ENCODE measurements at regions not wholly inside any gene's neighbourhood (a gene's known extent, or its start where the extent isn't known, plus 50 kb on each side); places are given as distances from the start of the nearest gene placed in this dataset.

DNA sequence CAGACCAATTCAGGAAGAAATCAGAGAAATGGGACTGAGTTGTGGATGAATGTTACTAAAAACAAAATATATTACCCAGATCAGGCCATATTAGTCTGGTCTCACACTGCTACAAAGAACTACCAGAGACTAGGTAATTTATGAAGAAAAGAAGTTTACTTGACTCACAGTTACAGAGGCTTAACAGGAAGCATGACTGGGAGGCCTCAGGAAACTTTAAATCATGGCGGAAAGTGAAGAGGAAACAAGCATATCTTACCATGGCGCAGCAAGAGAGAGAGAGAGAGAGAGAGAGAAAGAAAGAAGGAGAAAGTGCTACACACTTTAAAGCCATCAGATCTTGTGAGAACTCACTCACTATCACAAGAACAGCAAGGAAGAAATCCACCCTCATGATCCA is 636.8 kb upstream of the GRM3 start:
- no peak for DNase-seq (ENCODE audit: low read depth)
- no peak for TF ChIP-seq CTCF (IDR thresholded peaks at IDR 0.05; ENCODE audit: low read length, missing control alignments)

DNA sequence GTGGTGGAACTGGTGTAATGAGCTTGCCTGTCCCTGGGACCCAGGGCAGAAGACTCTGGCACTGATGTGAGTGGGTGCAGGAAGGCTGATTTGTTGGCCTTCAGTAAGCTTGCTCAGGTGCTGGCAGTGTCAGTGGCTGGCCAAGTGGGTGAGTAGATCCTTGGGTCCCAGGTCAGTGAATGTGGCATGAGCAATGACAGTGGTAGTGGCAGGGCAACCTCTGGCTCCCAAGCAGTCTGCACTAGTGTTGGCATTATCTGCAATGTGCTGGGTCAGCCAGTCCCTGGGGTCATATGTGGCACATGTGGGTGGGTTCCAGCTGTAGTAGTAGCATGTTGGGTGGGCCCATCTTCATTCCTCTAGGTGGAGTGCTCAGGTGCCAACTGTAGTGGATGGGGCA is 640.9 kb upstream of the GRM3 start:
- TF ChIP-seq CTCF (IDR thresholded peaks at IDR 0.05; ENCODE audit: low read length, missing control alignments), result no peak
- DNase-seq (ENCODE audit: low read depth), result no peak
- no peak overlapping the region for H3K4me3 ChIP-seq (replicated peaks; ENCODE audit: low read depth, low read length)

More for the DNA sequence above, 636.8 kb upstream of the GRM3 start:
- H3K4me3 ChIP-seq (replicated peaks; ENCODE audit: low read depth, low read length), result no peak overlapping the region

DNA sequence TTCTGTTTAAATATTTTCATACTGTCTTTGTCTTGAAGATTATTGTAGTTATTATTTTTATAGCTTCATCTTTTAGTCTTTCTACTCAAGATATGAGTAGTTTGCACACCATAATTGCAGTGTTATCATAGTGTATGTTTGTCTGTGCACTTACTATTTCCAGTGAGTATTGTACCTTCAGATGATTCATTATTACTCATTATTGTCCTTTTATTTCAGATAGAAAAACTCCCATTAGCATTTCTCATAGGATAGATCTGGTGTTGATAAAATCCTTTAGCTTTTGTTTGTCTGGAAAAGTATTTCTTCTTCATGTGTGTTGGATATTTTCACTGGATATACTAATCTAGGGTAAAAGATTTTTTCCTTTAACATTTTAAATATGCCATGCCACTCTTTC is 646.2 kb upstream of the GRM3 start:
- DNase-seq (ENCODE audit: low read depth), result no peak
- no peak for TF ChIP-seq CTCF (IDR thresholded peaks at IDR 0.05; ENCODE audit: low read length, missing control alignments)
- no peak overlapping the region for H3K4me3 ChIP-seq (replicated peaks; ENCODE audit: low read depth, low read length)

- H3K4me3 ChIP-seq (replicated peaks; ENCODE audit: low read depth, low read length), result no peak overlapping the region
- TF ChIP-seq CTCF (IDR thresholded peaks at IDR 0.05; ENCODE audit: low read length, missing control alignments), result no peak
- no peak for DNase-seq (ENCODE audit: low read depth)
Observed at GRCh38 chr7:85995101-85995500, 648.6 kb upstream of the GRM3 start.

GRCh38 chr7:85980740-85981139 is 663.0 kb upstream of the GRM3 start:
- DNase-seq (ENCODE audit: low read depth), result no peak
- TF ChIP-seq CTCF (IDR thresholded peaks at IDR 0.05; ENCODE audit: low read length, missing control alignments), result no peak
- H3K4me3 ChIP-seq (replicated peaks; ENCODE audit: low read depth, low read length), result no peak overlapping the region

DNA sequence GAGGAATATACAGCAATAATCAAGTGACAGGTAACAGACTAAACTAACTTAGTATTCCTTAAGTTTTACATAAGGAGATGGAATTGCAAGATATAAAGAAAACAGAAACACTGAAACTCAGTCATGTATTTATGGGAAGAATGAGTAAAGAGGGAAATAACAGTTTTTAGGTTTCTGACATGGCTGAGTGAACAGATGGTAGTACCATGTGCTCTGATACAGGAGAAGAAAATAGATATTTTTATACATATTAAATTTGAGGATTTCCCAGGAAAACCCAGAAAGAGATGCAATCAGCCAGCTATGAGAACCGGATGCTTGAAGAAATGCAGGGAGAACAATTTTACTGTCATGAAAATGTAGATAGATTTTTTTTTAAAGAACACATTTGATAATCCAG is 669.5 kb upstream of the GRM3 start:
- H3K4me3 ChIP-seq (replicated peaks; ENCODE audit: low read depth, low read length), result no peak overlapping the region
- DNase-seq (ENCODE audit: low read depth), result no peak
- TF ChIP-seq CTCF (IDR thresholded peaks at IDR 0.05; ENCODE audit: low read length, missing control alignments), result no peak

- H3K4me3 ChIP-seq (replicated peaks; ENCODE audit: low read depth, low read length), result no peak overlapping the region
- TF ChIP-seq CTCF (IDR thresholded peaks at IDR 0.05; ENCODE audit: low read length, missing control alignments), result no peak
- no peak for DNase-seq (ENCODE audit: low read depth)
Observed at GRCh38 chr7:85972504-85973141, 671.1 kb upstream of the GRM3 start.
